GM13977 (cell line): ENCODE measurements at regions not wholly inside any gene's neighbourhood (a gene's known extent, or its start where the extent isn't known, plus 50 kb on each side); places are given as distances from the start of the nearest gene placed in this dataset.

ENCODE experiments used
- DNase-seq: peaks from one replicate; pipeline ENCODE4 v3.0.0; 2012; ENCODE audit warnings: low spot score
- CTCF ChIP-seq: IDR thresholded peaks from 2 replicates; pipeline ENCODE4 v1.5.1; 2012; ENCODE audit warnings: mild to moderate bottlenecking, control low read depth; ENCODE audit not compliant: insufficient read depth; ENCODE audit errors: extremely low read depth, missing control alignments
- in situ Hi-C: fragments of 300-500 bp; cut with MboI; formaldehyde crosslinking; loops from one replicate; pipeline ENCODE4 v1.12.0; 2022; ENCODE audit warnings: low sequenced_read_pairs, low pct_unique_long_range_greater_than_20kb, mixed read lengths, inconsistent platforms; ENCODE audit not compliant: unreplicated experiment

DNA sequence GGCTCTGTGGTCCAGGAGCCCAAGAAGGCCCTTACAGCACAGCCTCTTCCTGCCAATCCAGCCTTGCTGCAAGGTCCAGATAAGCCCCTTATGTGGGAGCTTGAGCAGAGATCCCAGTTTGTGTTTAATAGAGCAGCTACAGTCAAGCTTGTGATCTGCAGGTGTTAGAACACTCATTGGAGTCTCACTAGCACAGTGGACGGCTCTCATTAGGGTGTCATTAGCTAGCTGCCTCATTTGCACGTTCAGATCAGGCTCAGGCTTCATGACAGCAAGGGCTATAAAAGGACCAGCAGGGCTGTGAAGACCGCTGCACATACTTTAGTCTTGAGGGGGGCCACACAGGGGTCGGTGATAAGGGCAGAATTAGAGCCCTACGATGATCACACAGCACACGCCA lies 443.2 kb downstream of the RPS24 start:
- no peak for DNase-seq
- no peak for TF ChIP-seq CTCF
- in situ Hi-C loops: no loop called here

DNA sequence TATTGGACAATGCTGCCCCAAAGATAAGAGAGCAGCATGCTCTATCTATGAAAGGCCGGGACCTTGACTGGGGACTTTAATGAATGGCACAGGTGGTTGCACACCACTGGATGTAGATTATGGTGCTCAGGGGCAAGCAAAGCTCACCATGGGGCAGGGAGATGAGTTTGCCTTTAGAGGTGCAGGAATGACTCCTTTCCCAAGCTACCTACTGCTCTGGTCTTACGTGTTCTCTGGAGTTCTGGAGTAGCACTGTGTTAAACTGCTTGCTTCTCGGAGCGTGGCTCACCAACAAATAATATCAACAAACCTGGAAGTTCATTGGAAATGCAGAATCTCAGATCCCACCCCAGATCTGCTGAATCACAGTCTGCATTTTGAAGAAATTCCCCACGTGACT lies 445.3 kb downstream of the RPS24 start:
- in situ Hi-C loops: no loop called here
- no peak for DNase-seq
- TF ChIP-seq CTCF: no peak

DNA sequence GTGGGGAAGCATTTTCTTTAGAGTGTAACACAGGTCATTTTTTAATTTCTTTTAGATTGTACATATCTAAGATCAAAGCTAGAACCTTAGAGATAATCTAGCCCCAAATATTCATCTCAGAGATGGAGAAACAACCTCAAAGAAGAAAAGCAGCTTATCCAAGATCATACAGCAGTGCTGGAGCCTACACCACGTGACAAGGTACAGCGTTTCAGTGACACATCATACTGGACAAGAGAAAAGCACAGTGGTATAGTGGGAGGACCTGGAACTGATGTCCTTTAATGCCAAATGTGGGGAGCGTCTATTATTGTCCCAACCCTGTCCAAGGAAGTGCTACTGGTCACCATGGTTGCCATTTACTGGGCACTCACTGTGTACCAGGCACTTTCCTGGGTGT lies 445.8 kb downstream of the RPS24 start:
- no peak for TF ChIP-seq CTCF
- no peak for DNase-seq
- in situ Hi-C loops: no loop called here

DNA sequence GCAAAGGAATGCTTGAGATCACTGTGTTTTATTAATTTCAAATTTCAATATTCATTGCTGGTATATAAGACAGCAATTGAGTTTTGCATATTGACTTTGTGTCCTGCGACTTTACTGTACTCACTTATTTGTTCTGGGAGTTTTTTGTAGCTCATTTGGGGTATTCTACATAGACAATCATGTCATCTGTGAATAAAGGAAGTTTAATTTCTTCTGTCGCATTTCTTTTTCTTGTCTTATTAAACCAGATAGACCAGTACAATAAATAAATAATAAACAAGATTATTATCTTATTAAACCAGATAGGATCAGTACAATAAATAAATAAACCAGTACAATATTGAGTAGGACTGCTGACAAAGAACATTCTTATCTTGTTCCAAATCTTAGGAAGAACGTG lies 448.2 kb downstream of the RPS24 start:
- DNase-seq: no peak
- no peak for TF ChIP-seq CTCF
- in situ Hi-C loops: no loop called here

DNA sequence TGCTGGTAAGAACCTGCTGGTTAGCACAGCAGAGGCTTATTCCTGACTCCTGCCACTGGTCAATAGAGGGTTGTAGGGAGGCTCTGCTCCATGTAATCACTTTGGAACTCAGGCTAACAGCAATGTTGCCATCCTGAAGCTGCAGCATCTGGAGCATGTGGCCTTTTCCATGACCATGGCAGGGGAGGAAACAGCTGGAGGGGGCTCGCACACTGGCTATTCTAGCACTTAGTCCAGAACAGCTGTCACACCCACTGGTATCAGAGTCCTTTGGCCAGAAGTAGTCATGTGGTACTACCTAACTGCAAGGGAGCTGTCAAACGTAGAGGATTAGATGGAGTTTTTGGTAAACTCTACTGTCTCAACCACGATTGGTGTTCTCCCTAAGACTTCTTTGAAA lies 450.0 kb downstream of the RPS24 start:
- no peak for TF ChIP-seq CTCF
- in situ Hi-C loops: no loop called here
- DNase-seq: no peak

- DNase-seq: no peak
- no peak for TF ChIP-seq CTCF
- in situ Hi-C loops: no loop called here
These were observed 455.4 kb downstream of the RPS24 start for GRCh38 chr10:78489034-78489433.

DNA sequence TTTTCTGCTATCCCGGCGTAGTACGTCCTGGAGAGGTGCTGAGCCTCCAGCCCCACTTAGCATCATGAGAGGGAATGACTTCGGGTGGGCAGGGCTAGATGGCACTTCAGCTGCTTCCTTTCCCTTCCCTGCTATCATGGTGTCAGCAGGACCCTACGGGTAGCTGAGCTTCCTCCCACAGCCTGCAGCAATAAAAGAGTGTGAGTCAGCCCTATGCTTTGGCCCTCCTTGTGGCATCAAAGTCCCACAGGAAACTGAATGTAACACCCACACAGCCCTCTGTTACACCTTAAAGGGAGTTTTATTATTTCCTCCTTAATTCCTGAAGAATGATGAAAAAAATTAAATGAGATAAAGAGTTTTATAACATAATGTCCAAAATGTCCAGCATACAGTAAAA lies 458.1 kb downstream of the RPS24 start:
- in situ Hi-C loops: no loop called here
- DNase-seq: no peak
- no peak for TF ChIP-seq CTCF
